Astrocyte of the cerebellum (primary cell): ENCODE measurements at regions not wholly inside any gene's neighbourhood (a gene's known extent, or its start where the extent isn't known, plus 50 kb on each side); places are given as distances from the start of the nearest gene placed in this dataset.

ENCODE experiments used
- DNase-seq: peaks from one replicate; pipeline ENCODE4 v3.0.0-alpha.2; 2011; ENCODE audit warnings: low read depth
- H3K4me3 ChIP-seq: 2 replicates; pipeline ENCODE4 v1.5.1; 2011; ENCODE audit warnings: mild to moderate bottlenecking, low read depth, low read length, moderate library complexity
- in situ Hi-C: cut with HindIII; loops from 2 replicates; pipeline ENCODE4 v1.10.0; 2017; ENCODE audit warnings: low sequenced_read_pairs
- TF ChIP-seq, protein P1 (sequence below): IDR thresholded peaks from 2 replicates; pipeline ENCODE4 v1.5.1; 2012; ENCODE audit warnings: low read length, low read depth, moderate library complexity, mild to moderate bottlenecking; ENCODE audit errors: missing control alignments

DNA sequence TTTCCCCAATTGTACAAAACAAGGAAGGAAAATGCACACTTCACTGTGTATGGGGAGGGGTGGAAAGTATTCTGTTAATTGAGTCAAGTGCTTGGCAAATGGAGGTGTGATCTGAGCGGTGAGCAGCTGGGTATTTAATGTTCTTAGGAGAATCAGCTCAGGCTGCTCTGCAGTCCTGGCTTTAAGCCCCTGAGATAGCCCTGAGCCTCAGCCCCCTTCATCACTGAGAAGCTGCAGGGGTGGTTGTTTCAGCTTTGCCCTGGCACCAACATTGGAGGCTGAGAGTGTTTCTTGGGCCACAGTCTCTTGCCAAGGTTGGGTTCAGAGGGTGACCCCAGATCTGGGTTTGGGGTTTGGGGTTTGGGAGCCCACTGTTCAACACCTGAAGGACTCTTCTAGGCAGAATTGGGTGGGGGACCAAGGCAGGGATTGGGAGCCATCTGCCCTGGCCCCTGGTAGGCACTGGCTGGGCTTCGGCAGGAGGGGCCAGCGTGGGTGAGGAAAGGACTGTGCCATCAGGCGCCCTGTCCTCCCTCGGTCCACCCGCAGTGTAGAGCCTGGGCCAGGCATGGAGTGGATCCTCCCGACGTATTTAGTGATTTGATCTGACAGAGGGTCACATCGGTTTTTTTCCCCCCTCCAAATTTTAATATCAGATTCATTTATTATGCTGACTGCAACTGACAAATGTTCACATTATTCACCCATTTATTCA, 66.7 kb upstream of the ZNF536 start:
- in situ Hi-C loops: no loop called here
- DNase-seq: no peak
- TF ChIP-seq, protein P1, sequence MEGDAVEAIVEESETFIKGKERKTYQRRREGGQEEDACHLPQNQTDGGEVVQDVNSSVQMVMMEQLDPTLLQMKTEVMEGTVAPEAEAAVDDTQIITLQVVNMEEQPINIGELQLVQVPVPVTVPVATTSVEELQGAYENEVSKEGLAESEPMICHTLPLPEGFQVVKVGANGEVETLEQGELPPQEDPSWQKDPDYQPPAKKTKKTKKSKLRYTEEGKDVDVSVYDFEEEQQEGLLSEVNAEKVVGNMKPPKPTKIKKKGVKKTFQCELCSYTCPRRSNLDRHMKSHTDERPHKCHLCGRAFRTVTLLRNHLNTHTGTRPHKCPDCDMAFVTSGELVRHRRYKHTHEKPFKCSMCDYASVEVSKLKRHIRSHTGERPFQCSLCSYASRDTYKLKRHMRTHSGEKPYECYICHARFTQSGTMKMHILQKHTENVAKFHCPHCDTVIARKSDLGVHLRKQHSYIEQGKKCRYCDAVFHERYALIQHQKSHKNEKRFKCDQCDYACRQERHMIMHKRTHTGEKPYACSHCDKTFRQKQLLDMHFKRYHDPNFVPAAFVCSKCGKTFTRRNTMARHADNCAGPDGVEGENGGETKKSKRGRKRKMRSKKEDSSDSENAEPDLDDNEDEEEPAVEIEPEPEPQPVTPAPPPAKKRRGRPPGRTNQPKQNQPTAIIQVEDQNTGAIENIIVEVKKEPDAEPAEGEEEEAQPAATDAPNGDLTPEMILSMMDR: no peak
- H3K4me3 ChIP-seq: no peak overlapping the region

DNA sequence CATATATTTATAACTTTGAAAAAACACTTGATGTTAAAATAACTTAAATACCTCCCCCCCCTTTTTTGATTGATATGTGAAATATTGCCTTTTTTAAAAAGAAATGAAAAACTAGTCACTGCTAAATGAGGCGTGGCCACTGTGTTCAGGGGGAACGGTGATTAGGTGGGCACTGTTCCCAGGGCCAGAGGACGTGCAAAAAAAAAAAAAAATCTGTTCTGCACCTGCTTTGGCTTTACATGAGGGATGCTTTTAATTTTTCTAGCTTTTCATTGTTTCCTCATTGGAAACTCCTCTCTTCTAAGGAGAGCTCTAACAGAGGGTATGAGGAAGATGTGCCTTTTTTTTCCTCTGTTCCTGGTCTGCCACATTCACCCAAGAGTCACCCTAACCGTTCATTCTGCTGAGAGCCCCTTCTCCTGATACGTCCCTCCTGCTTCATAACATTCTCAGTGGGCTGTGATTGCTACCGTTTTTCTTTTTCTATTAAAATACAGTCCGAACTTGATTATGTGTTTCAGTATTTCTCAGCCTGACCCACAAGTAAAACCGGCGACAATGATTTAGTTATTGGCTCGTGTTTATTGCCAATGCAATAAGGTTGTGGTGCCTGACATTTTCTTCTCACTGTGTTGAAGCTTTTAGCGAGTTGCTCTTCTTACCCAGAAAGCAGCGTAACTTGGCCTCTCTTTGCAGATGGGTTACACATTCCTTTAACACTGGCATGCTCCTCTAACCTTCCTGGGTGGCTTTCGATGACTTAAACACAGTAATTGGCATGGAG, 64.8 kb upstream of the ZNF536 start:
- DNase-seq: no peak
- TF ChIP-seq, protein P1: no peak
- in situ Hi-C loops: no loop called here
- no peak overlapping the region for H3K4me3 ChIP-seq

DNA sequence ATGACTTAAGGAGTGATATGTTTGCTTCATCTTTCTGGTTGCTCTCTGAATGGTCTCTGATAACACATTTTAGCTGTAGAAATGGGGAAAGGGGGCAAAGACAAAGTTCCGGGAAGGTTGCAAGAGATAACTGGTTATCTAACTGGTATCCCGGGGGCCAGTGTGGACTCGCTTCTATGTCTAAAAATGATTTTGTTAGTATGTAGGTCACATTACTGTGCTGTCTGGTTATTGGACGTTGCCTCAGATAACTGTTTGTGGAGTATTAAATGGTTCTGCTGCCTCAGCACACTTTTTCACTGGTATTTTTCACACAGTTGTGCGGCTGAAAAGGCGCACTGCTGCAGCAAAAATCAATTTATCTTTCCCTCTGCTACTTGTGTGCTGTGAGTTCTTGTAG, 63.0 kb upstream of the ZNF536 start:
- no peak for DNase-seq
- H3K4me3 ChIP-seq: no peak overlapping the region
- in situ Hi-C loops: no loop called here
- TF ChIP-seq, protein P1: no peak

DNA sequence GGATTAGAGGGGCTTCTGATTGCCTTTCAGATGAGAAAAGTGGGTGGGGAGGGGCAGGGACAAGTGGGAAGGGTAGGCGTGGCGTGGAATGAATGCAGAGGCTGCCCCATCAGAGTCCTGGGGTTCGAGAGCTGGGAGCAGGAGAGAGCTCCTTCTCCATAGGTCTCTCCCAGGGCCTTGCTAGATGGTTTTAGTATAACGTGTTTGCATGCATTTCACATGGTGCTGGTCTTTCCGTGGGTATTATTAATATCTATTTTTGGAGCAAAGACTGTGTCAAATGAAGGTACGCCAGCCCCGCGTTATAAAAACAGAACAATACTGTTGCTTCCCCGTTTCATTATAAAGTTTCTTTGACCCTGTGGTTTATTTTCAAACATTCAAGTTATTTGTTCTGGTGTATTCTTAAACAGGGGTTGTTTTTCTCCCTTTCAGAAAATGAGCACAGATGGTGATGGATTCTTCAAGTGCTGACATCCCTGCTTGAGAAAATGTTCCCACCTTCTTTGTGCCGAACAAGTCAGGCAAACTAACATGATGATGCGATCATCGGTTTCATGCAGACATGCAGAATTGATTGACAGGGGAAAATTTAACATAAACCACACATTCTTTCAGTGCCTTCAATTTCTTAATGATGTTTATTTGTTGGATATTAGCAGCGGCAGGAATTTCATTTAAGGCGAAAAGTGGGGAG, 62.1 kb upstream of the ZNF536 start:
- H3K4me3 ChIP-seq: no peak overlapping the region
- no peak for DNase-seq
- TF ChIP-seq, protein P1: no peak
- in situ Hi-C loops: no loop called here

DNA sequence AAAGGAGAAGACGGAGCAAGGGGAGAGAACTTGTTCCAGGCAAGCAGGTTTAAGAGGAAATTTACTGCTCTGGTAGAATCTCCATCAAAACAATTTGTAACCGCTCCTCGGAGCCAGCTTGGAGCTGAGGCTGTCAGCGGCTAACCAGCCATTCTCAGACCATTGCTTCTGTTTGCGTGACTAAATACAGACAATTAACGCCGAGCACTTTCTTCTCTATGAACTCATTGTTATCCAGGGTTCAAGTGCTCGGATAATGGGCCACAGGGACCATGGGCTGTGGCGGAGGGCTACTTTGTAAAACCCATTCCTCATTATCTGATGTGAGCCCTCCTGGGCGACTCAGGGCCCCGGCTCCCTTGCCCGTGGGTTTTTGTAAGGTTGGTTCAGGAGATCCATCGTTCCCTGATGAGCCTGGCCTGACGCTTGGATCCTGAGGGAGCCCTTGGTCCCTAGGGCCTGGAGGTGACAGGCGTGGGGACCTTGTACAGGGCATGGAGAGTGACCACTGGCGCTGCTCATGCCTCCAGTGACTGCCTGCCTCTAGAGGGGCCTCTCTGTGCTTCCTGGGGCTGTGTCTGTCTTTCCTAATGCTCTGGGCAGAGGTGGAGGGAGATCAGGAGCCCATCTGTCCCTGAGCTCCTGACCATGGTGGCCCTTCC, 61.5 kb upstream of the ZNF536 start:
- no peak for DNase-seq
- in situ Hi-C loops: no loop called here
- TF ChIP-seq, protein P1: no peak
- H3K4me3 ChIP-seq: no peak overlapping the region

DNA sequence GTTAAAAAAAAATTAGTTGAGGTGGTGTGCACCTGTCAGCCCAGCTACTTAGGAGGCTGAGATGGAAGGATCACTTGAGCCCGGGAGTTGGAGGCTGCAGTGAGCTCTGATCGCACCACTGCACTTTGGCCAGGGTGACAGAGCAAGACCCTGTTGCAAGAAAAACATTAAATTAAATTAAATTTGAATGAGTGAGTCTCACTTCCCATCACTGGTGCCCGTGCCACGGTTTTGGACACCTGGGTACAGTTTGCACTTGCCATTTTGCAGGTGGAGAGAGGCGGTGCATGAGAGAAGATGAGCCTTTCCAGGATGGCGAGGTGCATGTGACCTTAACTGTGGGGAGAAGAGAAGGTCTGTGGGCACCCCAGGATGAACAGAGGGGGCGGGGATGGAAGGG, 60.3 kb upstream of the ZNF536 start:
- in situ Hi-C loops: no loop called here
- DNase-seq: no peak

More for the DNA sequence above, 60.3 kb upstream of the ZNF536 start:
- TF ChIP-seq, protein P1: no peak
- no peak overlapping the region for H3K4me3 ChIP-seq
